H1 (cell line): ENCODE measurements at regions not wholly inside any gene's neighbourhood (a gene's known extent, or its start where the extent isn't known, plus 50 kb on each side); places are given as distances from the start of the nearest gene placed in this dataset.

Experiments used
- JUND ChIP-seq: IDR thresholded peaks from 2 replicates; pipeline ENCODE4 v1.6.1; 2011; ENCODE audit warnings: mild to moderate bottlenecking, improper control_type of control experiment, low read length
- KDM1A ChIP-seq: fragments of 200-600, 300-600 bp; sonication (generic); IDR thresholded peaks from 2 replicates; pipeline ENCODE4 v1.7.1; 2016; ENCODE audit warnings: mild to moderate bottlenecking, low read length, borderline replicate concordance
- KDM5A ChIP-seq: fragments of 200-600 bp; IDR thresholded peaks from 2 replicates; pipeline ENCODE4 v1.7.1; 2012; ENCODE audit warnings: mild to moderate bottlenecking, low read length, inconsistent platforms, mixed read lengths
- POLR2AphosphoS5 ChIP-seq: IDR thresholded peaks from 2 replicates; pipeline ENCODE4 v1.6.1; 2011; ENCODE audit warnings: low read depth, low read length
- TBP ChIP-seq: IDR thresholded peaks from 2 replicates; pipeline ENCODE4 v1.6.1; 2011; ENCODE audit warnings: low read depth, low read length, improper control_type of control experiment
- TF ChIP-seq, protein P1 (sequence below): IDR thresholded peaks from 2 replicates; pipeline ENCODE4 v1.6.1; 2011; ENCODE audit warnings: low read length, improper control_type of control experiment
- TF ChIP-seq, protein P2 (sequence below): IDR thresholded peaks from 2 replicates; pipeline ENCODE4 v1.6.1; 2012; ENCODE audit warnings: inconsistent platforms

DNA sequence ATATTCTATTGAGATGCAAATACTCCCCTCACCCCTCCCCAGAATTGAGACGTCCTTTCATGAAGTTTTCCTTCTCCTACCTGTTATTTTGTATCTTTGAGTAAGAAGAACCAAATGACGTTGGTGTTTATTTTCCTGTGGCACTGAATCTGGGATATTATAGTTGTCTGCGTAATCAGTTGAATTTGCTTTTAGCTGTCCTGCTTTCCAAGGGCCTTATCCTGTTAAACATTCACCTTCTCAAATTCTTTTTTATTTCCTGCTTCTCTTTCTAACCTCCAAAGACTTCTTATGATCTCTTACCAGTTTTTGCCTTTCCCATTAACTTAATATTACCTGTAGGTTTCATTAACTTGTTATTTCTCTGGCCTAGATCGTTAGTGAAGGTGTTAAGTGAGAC, 1254.9 kb upstream of the WWC1 start (continued):
- TF ChIP-seq, protein P1, sequence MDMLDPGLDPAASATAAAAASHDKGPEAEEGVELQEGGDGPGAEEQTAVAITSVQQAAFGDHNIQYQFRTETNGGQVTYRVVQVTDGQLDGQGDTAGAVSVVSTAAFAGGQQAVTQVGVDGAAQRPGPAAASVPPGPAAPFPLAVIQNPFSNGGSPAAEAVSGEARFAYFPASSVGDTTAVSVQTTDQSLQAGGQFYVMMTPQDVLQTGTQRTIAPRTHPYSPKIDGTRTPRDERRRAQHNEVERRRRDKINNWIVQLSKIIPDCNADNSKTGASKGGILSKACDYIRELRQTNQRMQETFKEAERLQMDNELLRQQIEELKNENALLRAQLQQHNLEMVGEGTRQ, result no peak
- no peak for TF ChIP-seq POLR2AphosphoS5
- TF ChIP-seq JUND, result no peak
- TF ChIP-seq KDM5A, result no peak
- no peak for TF ChIP-seq TBP
- TF ChIP-seq, protein P2, sequence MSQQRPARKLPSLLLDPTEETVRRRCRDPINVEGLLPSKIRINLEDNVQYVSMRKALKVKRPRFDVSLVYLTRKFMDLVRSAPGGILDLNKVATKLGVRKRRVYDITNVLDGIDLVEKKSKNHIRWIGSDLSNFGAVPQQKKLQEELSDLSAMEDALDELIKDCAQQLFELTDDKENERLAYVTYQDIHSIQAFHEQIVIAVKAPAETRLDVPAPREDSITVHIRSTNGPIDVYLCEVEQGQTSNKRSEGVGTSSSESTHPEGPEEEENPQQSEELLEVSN, result no peak
- TF ChIP-seq KDM1A, result no peak
